ENCODE measurements at regions not wholly inside any gene's neighbourhood (a gene's known extent, or its start where the extent isn't known, plus 50 kb on each side); places are given as distances from the start of the nearest gene placed in this dataset.
"Not testable (repeated sequence)": the region's sequence is repeated elsewhere in the genome, so short reads cannot be mapped to it uniquely, and the experiment has no call there.

DNA sequence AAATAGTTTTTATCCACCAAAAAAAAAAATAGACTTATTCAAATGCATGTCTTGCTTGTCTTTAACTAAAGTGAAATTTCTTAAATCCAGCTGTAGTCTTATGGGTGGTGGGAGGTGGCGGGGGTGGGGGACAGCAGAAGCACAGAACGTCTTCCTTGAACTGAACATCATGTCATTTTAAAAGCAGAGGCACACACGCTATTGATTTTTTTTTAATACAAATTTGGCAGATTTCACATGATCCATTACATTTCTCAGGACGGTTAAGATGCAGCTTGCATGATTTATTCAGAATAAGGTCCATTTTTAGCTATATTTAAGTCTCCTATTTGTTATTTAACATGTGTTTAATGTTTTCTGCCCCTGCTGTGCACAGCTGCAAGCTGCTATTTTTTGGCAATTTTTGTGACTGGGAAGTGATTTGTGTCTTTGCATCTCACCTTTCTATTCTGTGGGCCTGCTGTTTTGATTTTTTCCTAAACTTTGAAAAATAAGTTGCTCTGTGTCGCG lies 274.0 kb downstream of the TSHZ3 start:
- no peak for DNase-seq

GRCh38 chr19:31074199-31075125 lies 274.8 kb downstream of the TSHZ3 start:
- DNase-seq, result no peak

- no peak for DNase-seq
These were observed 275.6 kb downstream of the TSHZ3 start for GRCh38 chr19:31073485-31074198.

GRCh38 chr19:31072451-31072850 lies 276.8 kb downstream of the TSHZ3 start:
- no peak for DNase-seq

DNA sequence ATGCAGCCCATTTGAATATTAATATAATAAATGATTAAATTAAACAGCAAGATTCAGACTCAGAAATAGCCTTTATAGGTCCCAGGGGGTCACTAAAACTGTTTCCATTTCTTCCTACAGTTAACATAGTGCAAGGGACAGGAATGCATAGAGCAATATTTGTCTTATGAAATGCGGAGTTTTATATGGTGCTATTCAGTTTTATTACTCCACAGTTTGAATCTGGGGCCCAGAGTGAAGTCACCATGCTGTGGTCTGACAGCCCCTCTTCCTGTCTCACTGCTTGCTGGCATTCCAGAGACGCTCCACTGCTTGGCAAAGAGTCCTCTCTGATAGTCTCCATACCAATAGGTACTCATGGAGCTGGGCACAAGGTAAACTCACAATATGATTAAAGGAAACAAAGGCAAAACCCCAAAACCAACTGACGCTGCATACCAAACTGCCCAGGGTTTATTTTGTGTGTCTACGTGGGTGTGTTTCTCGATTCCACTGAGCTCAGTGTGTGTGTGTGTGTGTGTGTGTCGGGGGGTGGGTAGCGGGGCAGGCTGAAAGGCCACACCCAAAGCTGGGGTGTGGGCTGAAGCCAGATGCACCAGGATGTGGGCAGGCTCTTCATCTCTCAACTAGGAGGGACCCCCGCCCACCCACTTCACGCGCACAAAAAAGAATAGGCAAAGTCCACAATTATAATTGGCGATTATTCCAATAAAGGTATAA lies 277.9 kb downstream of the TSHZ3 start:
- no peak for DNase-seq

DNA sequence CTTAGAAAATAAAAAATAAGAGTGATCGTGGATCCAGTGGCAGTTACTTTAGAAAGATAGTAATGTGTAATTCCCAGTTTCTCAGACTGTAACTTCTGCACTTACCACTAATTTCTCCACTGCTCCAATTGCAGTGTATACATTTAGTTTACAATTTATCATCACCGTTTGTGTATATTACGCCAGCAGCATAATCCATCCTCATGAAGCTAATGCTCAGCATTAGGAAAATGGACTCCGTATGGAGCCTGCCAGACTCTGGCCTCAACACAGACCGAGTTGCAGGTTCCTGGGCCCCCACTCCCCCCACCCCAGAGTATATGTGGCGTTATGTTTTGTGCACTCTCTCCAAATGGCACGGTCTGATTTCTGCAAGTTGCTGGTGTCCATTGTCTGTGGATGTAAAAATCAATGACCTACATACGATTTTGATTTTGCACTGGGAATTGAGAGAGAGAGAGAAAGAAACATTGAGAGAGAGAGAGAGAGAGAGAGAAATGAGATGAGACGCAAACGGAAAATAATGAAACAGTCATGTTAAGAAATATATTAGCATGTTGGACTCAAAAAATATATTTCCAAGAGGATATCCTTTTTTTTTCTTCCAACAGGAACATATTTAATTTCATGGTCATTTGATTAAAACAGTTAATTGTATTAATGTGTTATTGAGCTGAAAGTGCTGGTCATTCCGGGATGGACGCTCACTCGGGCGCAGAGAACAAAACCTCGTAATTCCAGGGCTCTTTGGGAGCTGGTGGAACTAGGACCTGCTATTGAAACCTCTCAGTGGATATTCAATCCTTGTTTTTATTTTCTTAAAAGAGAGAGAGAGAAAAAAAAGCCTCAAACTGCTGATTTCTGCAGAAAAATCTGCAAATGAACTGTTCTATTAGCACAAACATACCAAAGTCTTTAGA lies 278.8 kb downstream of the TSHZ3 start:
- no peak for DNase-seq

- DNase-seq, result no peak
These were observed 281.0 kb downstream of the TSHZ3 start for GRCh38 chr19:31068268-31068667.

DNA sequence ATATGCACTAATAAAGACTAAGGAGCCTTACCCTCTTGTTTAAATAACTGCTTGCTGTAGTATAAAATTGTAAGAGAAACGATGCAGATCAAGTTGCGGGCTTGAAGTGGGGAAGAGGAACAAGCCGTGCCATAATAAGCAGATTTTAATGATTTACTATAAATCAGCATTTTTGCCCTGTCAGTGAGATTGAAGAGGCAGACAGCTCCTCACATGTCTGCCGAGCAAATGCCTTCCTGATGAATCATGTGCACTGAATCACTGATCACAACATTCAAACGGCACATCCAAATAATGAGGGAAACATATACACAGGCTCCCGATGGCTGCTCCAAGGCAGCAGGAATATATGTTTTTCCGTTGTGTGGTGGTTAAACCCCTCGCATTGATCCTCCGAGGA lies 282.9 kb downstream of the TSHZ3 start:
- DNase-seq, result peak; percentile 48

- no peak for DNase-seq
These were observed 284.7 kb downstream of the TSHZ3 start for GRCh38 chr19:31064491-31064890.

DNA sequence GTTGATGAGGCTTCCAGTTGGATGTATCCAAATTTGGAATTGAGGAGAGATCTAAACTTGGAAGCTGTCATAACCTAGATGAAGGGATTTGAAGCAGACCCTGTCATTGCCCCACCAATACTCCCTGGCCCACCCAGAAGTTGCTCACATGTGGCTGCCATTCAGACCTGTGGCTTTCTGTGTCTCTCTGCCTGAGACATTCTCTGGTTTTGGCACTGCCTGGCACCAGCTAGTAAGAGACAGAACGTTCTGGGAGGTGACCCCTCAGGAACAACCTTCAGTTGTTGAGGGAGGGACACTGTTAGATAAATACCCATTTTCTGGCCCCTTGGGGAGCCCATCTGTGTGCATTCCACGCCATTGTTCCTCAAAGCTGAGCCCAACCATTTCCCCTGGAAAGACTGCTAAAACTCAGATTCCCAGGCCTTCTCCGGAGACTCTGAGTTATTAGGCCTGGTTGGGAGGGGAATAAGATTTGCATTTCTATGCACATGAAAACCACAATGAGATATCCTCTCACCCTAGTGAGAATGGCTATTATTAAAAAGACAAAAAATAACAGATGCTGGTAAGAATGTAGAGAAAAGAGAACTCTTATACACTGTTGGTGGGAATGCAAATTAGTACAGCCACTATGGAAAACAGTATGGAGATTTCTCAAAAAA lies 290.4 kb downstream of the TSHZ3 start:
- DNase-seq, result no peak

DNA sequence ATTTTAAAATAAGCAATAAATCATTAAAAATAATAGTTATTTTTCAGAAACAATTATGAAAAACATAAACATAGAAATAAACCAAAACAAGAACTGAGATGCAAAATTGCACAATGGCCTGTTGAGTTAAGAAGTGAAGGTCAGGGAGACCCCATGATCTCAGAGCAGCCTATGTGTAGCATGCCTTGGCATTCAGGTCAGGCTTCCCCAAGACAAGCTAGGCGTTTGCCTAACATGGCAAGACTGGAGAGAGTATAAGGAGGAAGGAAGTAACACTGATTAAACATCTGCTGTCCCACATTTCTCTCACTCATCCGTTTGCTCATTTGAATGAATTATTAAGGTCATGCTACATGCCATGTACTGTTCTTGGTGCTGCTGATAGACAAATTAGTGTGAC lies 291.8 kb downstream of the TSHZ3 start:
- DNase-seq, result no peak

GRCh38 chr19:31055454-31055853 lies 293.8 kb downstream of the TSHZ3 start:
- DNase-seq, result no peak

GRCh38 chr19:31054430-31054829 lies 294.8 kb downstream of the TSHZ3 start:
- DNase-seq, result no peak

- DNase-seq, result no peak
These were observed 299.8 kb downstream of the TSHZ3 start for GRCh38 chr19:31049431-31049830.

GRCh38 chr19:31046024-31046423 lies 303.2 kb downstream of the TSHZ3 start:
- DNase-seq, result no peak

DNA sequence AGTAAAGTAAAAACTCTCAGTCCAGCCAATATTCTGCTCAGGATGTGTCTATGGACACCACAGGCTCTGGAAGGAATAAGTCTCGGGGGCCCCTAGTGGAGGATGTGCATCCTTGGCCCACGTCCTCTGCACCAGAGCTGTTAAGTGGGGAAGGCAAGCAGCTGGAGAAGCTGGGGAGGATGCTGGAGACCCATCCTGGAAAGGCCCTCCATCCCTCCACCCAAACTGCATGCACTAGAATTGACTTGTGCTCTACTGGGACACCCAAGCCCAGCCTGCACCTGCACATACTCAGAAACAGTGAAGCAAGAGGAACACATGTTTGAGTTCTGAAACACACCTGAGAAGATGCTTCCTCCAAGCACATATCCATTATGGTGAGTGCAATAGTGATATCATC lies 307.8 kb downstream of the TSHZ3 start:
- DNase-seq, result no peak

- no peak for DNase-seq
These were observed 310.1 kb downstream of the TSHZ3 start for GRCh38 chr19:31039151-31039550.

GRCh38 chr19:31037286-31037980 lies 311.8 kb downstream of the TSHZ3 start:
- no peak for DNase-seq

- DNase-seq, result not testable (repeated sequence)
These were observed 317.8 kb downstream of the TSHZ3 start for GRCh38 chr19:31031455-31031854.

DNA sequence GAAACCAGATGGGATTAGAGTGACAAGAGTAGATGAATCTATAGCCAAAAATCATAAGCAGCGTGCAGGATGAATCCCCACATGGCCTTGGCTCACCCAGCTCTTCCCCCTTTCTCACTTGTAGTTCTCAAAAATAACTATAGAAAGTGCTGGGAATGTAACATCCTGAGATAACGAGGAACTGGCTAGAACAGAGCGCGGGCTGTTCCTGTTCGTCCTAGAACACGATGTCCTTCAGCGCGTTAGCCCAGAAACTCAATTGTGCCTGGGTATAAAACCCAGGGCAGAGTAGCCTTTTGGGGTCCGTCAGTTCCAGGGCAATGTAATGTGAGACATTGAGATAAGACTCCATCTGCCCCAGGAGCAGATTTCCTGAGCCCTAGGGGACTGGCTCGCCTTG lies 326.2 kb downstream of the TSHZ3 start:
- DNase-seq, result no peak

- no peak for DNase-seq
These were observed 330.3 kb downstream of the TSHZ3 start for GRCh38 chr19:31018936-31019335.
